GDM1 (cell line): ENCODE measurements at regions not wholly inside any gene's neighbourhood (a gene's known extent, or its start where the extent isn't known, plus 50 kb on each side); places are given as distances from the start of the nearest gene placed in this dataset.

Experiments used
- DNase-seq: peaks from one replicate; lab custom pipeline; 2025; lab: John Stamatoyannopoulos, UW

- DNase-seq: no peak
Measured at GRCh38 chr9:108676355-108676754, 179.4 kb downstream of the ACTL7B start.

- no peak for DNase-seq
Measured at GRCh38 chr9:108675708-108676107, 180.1 kb downstream of the ACTL7B start.

- no peak for DNase-seq
Measured at GRCh38 chr9:108674766-108675530, 180.8 kb downstream of the ACTL7B start.

- DNase-seq: no peak
Measured at GRCh38 chr9:108673386-108673785, 182.4 kb downstream of the ACTL7B start.

GRCh38 chr9:108672475-108673190 is 183.2 kb downstream of the ACTL7B start:
- no peak for DNase-seq

GRCh38 chr9:108671794-108672193 is 184.0 kb downstream of the ACTL7B start:
- DNase-seq: no peak

- DNase-seq: no peak
Measured at GRCh38 chr9:108671176-108671575, 184.6 kb downstream of the ACTL7B start.

- no peak for DNase-seq
Measured at GRCh38 chr9:108668938-108669335, 186.8 kb downstream of the ACTL7B start.

- no peak for DNase-seq
Measured at GRCh38 chr9:108668191-108668937, 187.4 kb downstream of the ACTL7B start.

GRCh38 chr9:108666240-108666784 is 189.5 kb downstream of the ACTL7B start:
- no peak for DNase-seq

- DNase-seq: no peak
Measured at GRCh38 chr9:108665521-108666239, 190.1 kb downstream of the ACTL7B start.

- no peak for DNase-seq
Measured at GRCh38 chr9:108664309-108665255, 191.2 kb downstream of the ACTL7B start.

GRCh38 chr9:108663422-108663821 is 192.4 kb downstream of the ACTL7B start:
- no peak for DNase-seq

GRCh38 chr9:108662956-108663355 is 192.8 kb downstream of the ACTL7B start:
- DNase-seq: no peak

GRCh38 chr9:108662091-108662875 is 193.5 kb downstream of the ACTL7B start:
- no peak for DNase-seq

- DNase-seq: no peak
Measured at GRCh38 chr9:108656566-108656965, 199.2 kb downstream of the ACTL7B start.

- no peak for DNase-seq
Measured at GRCh38 chr9:108655818-108656217, 200.0 kb downstream of the ACTL7B start.

- DNase-seq: no peak
Measured at GRCh38 chr9:108654566-108654965, 201.2 kb downstream of the ACTL7B start.

GRCh38 chr9:108652851-108653250 is 202.9 kb downstream of the ACTL7B start:
- no peak for DNase-seq

GRCh38 chr9:108650826-108651225 is 205.0 kb downstream of the ACTL7B start:
- DNase-seq: no peak
